Endodermal cell (in vitro differentiated cells): ENCODE measurements at regions not wholly inside any gene's neighbourhood (a gene's known extent, or its start where the extent isn't known, plus 50 kb on each side); places are given as distances from the start of the nearest gene placed in this dataset.

Experiments
- DNase-seq: peaks from one replicate; pipeline ENCODE4 v3.0.0-alpha.2; 2017
- H3K27ac ChIP-seq: 2 replicates; pipeline ENCODE4 v1.5.1; 2013; ENCODE audit warnings: mild to moderate bottlenecking, low read depth, low read length, moderate library complexity
- H3K27me3 ChIP-seq: 2 replicates; pipeline ENCODE4 v1.6.1; 2013; ENCODE audit warnings: mild to moderate bottlenecking, low read length, moderate library complexity; ENCODE audit not compliant: insufficient read depth, control insufficient read depth, poor library complexity, severe bottlenecking
- H3K36me3 ChIP-seq: 2 replicates; pipeline ENCODE4 v1.7.0; 2013; ENCODE audit warnings: mild to moderate bottlenecking, low read length, moderate library complexity; ENCODE audit not compliant: control insufficient read depth, insufficient read depth
- H3K4me1 ChIP-seq: one replicate; pipeline ENCODE4 v1.7.0; 2013; ENCODE audit warnings: low read length; ENCODE audit not compliant: control insufficient read depth, insufficient read depth
- H3K4me3 ChIP-seq: 2 replicates; pipeline ENCODE4 v1.5.1; 2013; ENCODE audit warnings: mild to moderate bottlenecking, low read length, moderate library complexity
- H3K9ac ChIP-seq: 2 replicates; pipeline ENCODE4 v1.6.1; 2013; ENCODE audit warnings: mild to moderate bottlenecking, low read length, moderate library complexity; ENCODE audit not compliant: poor library complexity, severe bottlenecking; ENCODE audit errors: extremely low read depth
- H3K9me3 ChIP-seq: 2 replicates; pipeline ENCODE4 v1.6.1; 2013; ENCODE audit warnings: mild to moderate bottlenecking, low read length, moderate library complexity; ENCODE audit not compliant: control insufficient read depth
- H3K27ac Mint-ChIP-seq: 2 replicates; pipeline ENCODE4 v1.8.0; 2020; ENCODE audit warnings: mixed read lengths
- H3K27me3 Mint-ChIP-seq: 2 replicates; pipeline ENCODE4 v1.8.0; 2021; ENCODE audit warnings: mild to moderate bottlenecking, mixed read lengths; ENCODE audit not compliant: insufficient read depth
- H3K36me3 Mint-ChIP-seq: 2 replicates; pipeline ENCODE4 v1.8.0; 2020; ENCODE audit warnings: low read depth, mixed read lengths
- H3K4me1 Mint-ChIP-seq: 2 replicates; pipeline ENCODE4 v1.8.0; 2020; ENCODE audit warnings: mixed read lengths
- H3K4me3 Mint-ChIP-seq: 2 replicates; pipeline ENCODE4 v1.8.0; 2020; ENCODE audit warnings: mild to moderate bottlenecking, moderate library complexity, mixed read lengths
- H3K9me3 Mint-ChIP-seq: 2 replicates; pipeline ENCODE4 v1.8.0; 2020; ENCODE audit warnings: mild to moderate bottlenecking, mixed read lengths
- CTCF ChIP-seq: fragments of 200-600 bp; sonication (generic); conservative IDR thresholded peaks from 2 replicates; pipeline ENCODE4 v1.5.0; 2021; ENCODE audit warnings: antibody characterized with exemption, mild to moderate bottlenecking
- WGBS, 2 experiments: methylation state at CpG; one replicate each; pipeline versions ENCODE4 v1.1.5 to v1.1.7; 2013; ENCODE audit warnings: missing lambda C conversion rate in 2 of 2, mixed read lengths in 1 of 2; ENCODE audit not compliant: insufficient coverage in 1 of 2, insufficient read length in 1 of 2; 5-methylcytosine and 5-hydroxymethylcytosine counted together

GRCh38 chr5:92556747-92557146 lies 1024.3 kb downstream of the NR2F1-AS1 start:
- Mint-ChIP-seq H3K9me3 (no peaks in the 10 kb centered on the region), H3K4me1 (peaks cover 19% of the 10 kb centered on the region), H3K27ac (no peak overlapping the region), H3K4me3 (no peak overlapping the region), H3K27me3 (peaks cover 8% of the 10 kb centered on the region), H3K36me3 (no peaks in the 10 kb centered on the region)
- no peak for DNase-seq
- Histone ChIP-seq H3K9ac (no peak overlapping the region), H3K4me3 (no peak overlapping the region), H3K4me1 (no peaks in the 10 kb centered on the region), H3K9me3 (no peaks in the 10 kb centered on the region), H3K27ac (no peak overlapping the region), H3K27me3 (no peaks in the 10 kb centered on the region), H3K36me3 (no peaks in the 10 kb centered on the region)
- no peak for TF ChIP-seq CTCF
- WGBS, 2 experiments: 100% methylated on average over 1 of the region's 1 CpG

- 67% methylated on average over 1 of the region's 1 CpG; no CpG with 5 or more reads in 1 of the 2 experiments for WGBS, 2 experiments
- no peak overlapping the region for H3K27ac ChIP-seq
- Mint-ChIP-seq H3K4me1 (peaks cover 3% of the 10 kb centered on the region), H3K27me3 (peaks cover 3% of the 10 kb centered on the region), H3K9me3 (no peaks in the 10 kb centered on the region), H3K27ac (no peak overlapping the region), H3K36me3 (no peaks in the 10 kb centered on the region), H3K4me3 (no peak overlapping the region)
- no peak for DNase-seq
- H3K9me3 ChIP-seq: no peaks in the 10 kb centered on the region
- H3K27me3 ChIP-seq: no peaks in the 10 kb centered on the region
- no peak overlapping the region for H3K9ac ChIP-seq
- H3K4me1 ChIP-seq: no peaks in the 10 kb centered on the region
- H3K36me3 ChIP-seq: no peaks in the 10 kb centered on the region
- no peak for TF ChIP-seq CTCF
- H3K4me3 ChIP-seq: no peak overlapping the region
These were observed 1026.5 kb downstream of the NR2F1-AS1 start for GRCh38 chr5:92554447-92555085.

GRCh38 chr5:92553326-92553725 lies 1027.7 kb downstream of the NR2F1-AS1 start:
- Mint-ChIP-seq H3K27me3 (no peaks in the 10 kb centered on the region), H3K4me3 (no peak overlapping the region), H3K36me3 (no peaks in the 10 kb centered on the region), H3K27ac (no peak overlapping the region), H3K9me3 (no peaks in the 10 kb centered on the region), H3K4me1 (no peaks in the 10 kb centered on the region)
- H3K27ac ChIP-seq: no peak overlapping the region
- no peaks in the 10 kb centered on the region for H3K36me3 ChIP-seq
- no peak for DNase-seq
- H3K9me3 ChIP-seq: no peaks in the 10 kb centered on the region
- no peak for TF ChIP-seq CTCF
- no peaks in the 10 kb centered on the region for H3K27me3 ChIP-seq
- H3K4me3 ChIP-seq: no peak overlapping the region
- H3K9ac ChIP-seq: no peak overlapping the region
- no peaks in the 10 kb centered on the region for H3K4me1 ChIP-seq
